ENCODE measurements at regions not wholly inside any gene's neighbourhood (a gene's known extent, or its start where the extent isn't known, plus 50 kb on each side); places are given as distances from the start of the nearest gene placed in this dataset.

- H3K4me1 ChIP-seq (ENCODE audit: control insufficient read depth, insufficient read depth, low read length), result no peaks in the 10 kb centered on the region
- CTCF ChIA-PET, result interaction anchor here (0.7 kb wide), 1 partner anchor 9 kb away, joined by 3 read pairs; no protein-coding TSS in a partner anchor
- H3K4me3 ChIP-seq (ENCODE audit: low read depth, low read length), result no peak overlapping the region
- H3K27ac ChIP-seq (ENCODE audit: extremely low read depth, low read depth, low read length), result no peak overlapping the region
- H3K36me3 ChIP-seq (ENCODE audit: control insufficient read depth in 2 of 2, insufficient read depth in 1 of 2, low read length in 2 of 2), result no peaks in the 10 kb centered on the region
- TF ChIP-seq ZNF157 (tag by site-specific recombination; IDR thresholded peaks at IDR 0.05) (no peak), ZNF324 (tag by site-specific recombination; IDR thresholded peaks at IDR 0.05) (no peak), ZNF354C (tag by site-specific recombination; IDR thresholded peaks at IDR 0.05; ENCODE audit: borderline replicate concordance, low read depth) (no peak), MEIS1 (CRISPR knock-in tag; IDR thresholded peaks at IDR 0.05; ENCODE audit: borderline replicate concordance) (no peak), ZNF138 (tag by site-specific recombination; IDR thresholded peaks at IDR 0.05; ENCODE audit: borderline replicate concordance) (no peak), ZNF548 (tag by site-specific recombination; IDR thresholded peaks at IDR 0.05) (no peak), ZNF629 (tag by site-specific recombination; IDR thresholded peaks at IDR 0.05) (no peak), ZNF10 (tag by site-specific recombination; IDR thresholded peaks at IDR 0.05) (no peak), SCRT1 (tag by site-specific recombination; IDR thresholded peaks at IDR 0.05; ENCODE audit: borderline replicate concordance) (no peak), RBAK (tag by site-specific recombination; IDR thresholded peaks at IDR 0.05) (no peak), ZNF426 (tag by site-specific recombination; IDR thresholded peaks at IDR 0.05) (no peak), TSHZ1 (tag by site-specific recombination; IDR thresholded peaks at IDR 0.05; ENCODE audit: borderline replicate concordance) (no peak), FEZF1 (tag by site-specific recombination; IDR thresholded peaks at IDR 0.05) (no peak), SALL2 (tag by site-specific recombination; IDR thresholded peaks at IDR 0.05; ENCODE audit: borderline replicate concordance) (no peak), ZNF645 (tag by site-specific recombination; IDR thresholded peaks at IDR 0.05) (no peak), ZNF18 (tag by site-specific recombination; IDR thresholded peaks at IDR 0.05) (no peak), TRIM28 (IDR thresholded peaks at IDR 0.05; ENCODE audit: borderline replicate concordance, low read length) (no peak), GLIS1 (tag by site-specific recombination; IDR thresholded peaks at IDR 0.05) (no peak), ZNF184 (tag by site-specific recombination; IDR thresholded peaks at IDR 0.05) (no peak), ZNF221 (tag by site-specific recombination; IDR thresholded peaks at IDR 0.05; ENCODE audit: borderline replicate concordance) (no peak)
- POLR2A ChIA-PET, result no interaction called here
- no peaks in the 10 kb centered on the region for H3K9me3 ChIP-seq (ENCODE audit: control insufficient read depth, insufficient read depth, low read depth, low read length)
Observed at GRCh38 chr9:12503606-12504122, 189.5 kb upstream of the TYRP1 start.

GRCh38 chr9:12510551-12510950 is 182.6 kb upstream of the TYRP1 start:
- ChIA-PET POLR2A (no interaction called here), CTCF (no interaction called here)
- Histone ChIP-seq H3K36me3 (ENCODE audit: control insufficient read depth in 2 of 2, insufficient read depth in 1 of 2, low read length in 2 of 2) (no peaks in the 10 kb centered on the region), H3K9me3 (ENCODE audit: control insufficient read depth, insufficient read depth, low read depth, low read length) (no peaks in the 10 kb centered on the region), H3K4me3 (ENCODE audit: low read depth, low read length) (no peak overlapping the region), H3K4me1 (ENCODE audit: control insufficient read depth, insufficient read depth, low read length) (no peaks in the 10 kb centered on the region), H3K27ac (ENCODE audit: extremely low read depth, low read depth, low read length) (no peak overlapping the region)
- TF ChIP-seq ZNF114 (tag by site-specific recombination; IDR thresholded peaks at IDR 0.05) (no peak), ATF2 (tag by site-specific recombination; IDR thresholded peaks at IDR 0.05; ENCODE audit: low read depth) (no peak), BCL6B (tag by site-specific recombination; IDR thresholded peaks at IDR 0.05) (no peak), ZNF223 (tag by site-specific recombination; IDR thresholded peaks at IDR 0.05) (no peak), ZNF707 (tag by site-specific recombination; IDR thresholded peaks at IDR 0.05) (no peak), KLF8 (tag by site-specific recombination; IDR thresholded peaks at IDR 0.05) (no peak), ELK4 (IDR thresholded peaks at IDR 0.05; ENCODE audit: borderline replicate concordance, low read depth, low read length) (no peak)

Data from HEK293 (cell line).